ENCODE measurements at regions not wholly inside any gene's neighbourhood (a gene's known extent, or its start where the extent isn't known, plus 50 kb on each side); places are given as distances from the start of the nearest gene placed in this dataset.
"Not testable (repeated sequence)": the region's sequence is repeated elsewhere in the genome, so short reads cannot be mapped to it uniquely, and the experiment has no call there.

DNA sequence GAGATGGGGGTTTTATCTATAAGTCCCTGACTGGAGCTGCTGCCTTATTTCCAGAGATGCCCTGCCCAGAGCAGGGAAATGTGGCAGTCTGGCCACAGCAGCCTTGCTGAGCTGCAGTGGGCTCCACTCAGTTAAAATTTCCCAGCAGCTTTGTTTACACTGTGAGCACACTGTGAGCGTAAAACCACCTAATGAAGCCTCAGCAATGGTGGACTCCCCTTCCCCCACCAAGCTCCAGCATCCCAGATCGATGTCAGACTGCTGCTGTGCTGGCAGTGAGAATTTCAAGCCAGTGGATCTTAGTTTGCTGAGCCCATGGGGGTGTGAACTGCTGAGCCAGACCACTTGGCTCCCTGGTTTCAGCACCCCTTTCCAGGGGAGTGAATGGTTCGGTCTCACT lies 208.7 kb upstream of the RAI14 start:
- no peak for DNase-seq

DNA sequence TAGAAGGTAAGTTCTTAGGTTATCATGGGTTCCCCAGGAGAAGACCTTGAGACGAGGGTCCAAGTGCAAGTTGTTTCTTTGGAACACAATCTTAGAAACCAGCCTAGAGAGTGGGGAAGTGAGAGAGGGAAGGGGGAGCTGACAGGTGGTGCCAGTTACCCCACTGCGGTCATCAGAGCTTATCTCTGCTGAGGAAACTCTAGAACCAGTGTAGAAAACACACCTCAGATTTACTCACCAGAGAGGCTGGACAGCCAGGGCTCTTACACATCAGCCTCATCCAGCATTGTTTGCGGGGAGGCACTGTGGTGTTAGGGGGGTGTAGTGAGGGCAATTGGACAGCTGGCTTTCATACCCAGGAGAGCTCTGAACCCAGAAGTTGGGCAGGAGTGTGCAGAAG lies 206.5 kb upstream of the RAI14 start:
- no peak for DNase-seq

DNA sequence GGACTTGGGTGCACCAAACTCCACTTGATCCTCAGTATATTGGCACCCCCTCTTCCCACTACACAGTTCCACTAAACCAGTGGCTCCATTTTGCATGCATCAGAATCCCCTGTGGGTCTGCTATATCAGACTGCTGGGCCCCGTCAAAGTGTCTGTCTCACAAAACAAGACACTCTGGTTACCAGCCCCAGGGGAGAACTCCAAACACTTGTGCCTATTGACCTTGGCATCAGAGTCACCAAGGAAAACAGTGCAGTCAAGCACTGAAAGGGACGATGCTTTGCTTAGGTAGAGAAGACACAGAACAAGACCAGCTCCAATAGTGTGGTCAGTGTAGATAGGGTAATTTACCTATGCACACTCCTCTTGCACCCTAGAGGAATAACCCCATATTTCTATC lies 205.8 kb upstream of the RAI14 start:
- no peak for DNase-seq

DNA sequence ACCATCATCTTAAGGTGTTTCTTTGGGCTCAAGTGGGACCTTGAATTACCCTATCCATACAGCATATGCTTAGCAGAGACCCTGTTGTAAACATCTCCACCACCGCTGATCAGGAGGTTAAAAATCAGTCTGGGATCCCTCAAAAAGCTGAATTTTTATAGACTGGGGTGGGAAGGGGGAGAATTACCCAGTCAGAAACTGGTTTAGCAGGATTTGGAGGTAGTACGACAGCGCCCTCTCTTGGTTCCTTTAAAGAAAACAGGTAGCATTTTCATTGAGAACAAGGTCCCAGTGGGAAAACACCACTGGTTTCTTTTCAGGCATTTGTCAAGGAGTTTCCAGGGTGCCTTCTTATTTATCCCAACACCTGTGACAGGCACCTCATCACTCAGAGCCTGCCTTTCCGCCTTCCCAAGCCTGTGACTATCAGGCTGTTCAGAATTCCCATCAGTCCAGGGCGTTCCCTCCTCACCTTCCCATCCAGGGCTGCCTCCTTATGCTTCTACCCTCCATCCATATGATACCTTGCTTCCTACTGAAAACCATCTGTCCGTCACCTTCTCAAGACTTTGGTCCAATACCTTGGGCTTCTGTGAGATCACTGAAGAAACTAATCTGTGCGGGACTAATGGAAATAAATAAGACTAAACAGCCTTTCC lies 203.8 kb upstream of the RAI14 start:
- DNase-seq, result peak; percentile 20

DNA sequence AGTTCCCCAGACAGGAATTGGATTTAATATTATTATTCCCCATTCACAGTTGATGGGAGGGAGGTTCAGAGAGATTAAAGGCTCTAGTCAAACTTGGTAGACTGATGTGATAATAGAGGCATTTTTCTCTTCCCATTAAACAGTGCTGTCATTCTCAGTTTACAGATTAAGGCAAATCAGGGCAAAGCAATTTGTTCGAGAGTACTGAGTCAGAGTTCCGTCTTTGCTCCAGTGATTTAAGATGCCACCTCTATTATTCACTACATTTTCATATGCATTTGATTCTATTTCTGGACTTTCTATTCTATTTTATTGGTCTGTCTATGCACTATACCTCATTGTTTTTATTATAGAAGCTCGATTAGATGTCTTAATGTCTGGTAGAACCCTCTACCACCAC lies 201.0 kb upstream of the RAI14 start:
- no peak for DNase-seq

DNA sequence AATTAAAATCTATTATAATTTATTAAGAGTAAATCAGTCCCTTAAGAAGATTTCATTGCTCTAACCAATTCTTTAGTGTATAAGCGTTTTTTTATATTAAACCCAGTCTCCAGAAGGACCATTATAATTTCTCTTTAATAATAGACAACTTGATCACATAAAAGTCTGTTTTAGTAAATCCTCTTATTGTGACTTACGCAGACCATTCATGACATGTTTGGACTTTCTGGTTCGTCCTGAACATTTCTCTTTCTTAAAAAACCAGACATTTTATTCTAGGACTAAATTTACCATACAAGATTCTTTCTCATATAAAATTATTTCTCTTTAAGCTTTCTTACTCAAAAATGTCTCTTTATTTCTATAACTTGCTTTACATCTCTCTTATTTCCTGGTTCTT lies 196.2 kb upstream of the RAI14 start:
- no peak for DNase-seq

DNA sequence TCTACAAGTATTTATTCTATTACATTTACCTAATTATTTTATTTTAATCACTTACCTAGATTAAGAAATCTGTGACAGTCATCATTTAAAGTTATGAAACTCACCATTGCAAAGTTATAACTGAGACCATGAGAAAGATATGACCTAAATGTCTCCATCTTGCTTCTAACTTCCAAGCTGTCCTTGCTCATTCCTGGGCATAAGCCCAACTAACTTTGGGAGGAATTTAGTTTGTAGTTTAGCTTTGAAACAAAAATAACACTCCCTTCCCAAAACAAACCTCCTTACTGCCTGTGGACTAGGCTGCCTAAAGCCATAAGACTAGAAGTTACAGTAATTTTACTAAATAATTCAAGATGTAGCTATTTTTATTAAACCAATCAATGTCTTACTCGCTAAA lies 195.6 kb upstream of the RAI14 start:
- no peak for DNase-seq

DNA sequence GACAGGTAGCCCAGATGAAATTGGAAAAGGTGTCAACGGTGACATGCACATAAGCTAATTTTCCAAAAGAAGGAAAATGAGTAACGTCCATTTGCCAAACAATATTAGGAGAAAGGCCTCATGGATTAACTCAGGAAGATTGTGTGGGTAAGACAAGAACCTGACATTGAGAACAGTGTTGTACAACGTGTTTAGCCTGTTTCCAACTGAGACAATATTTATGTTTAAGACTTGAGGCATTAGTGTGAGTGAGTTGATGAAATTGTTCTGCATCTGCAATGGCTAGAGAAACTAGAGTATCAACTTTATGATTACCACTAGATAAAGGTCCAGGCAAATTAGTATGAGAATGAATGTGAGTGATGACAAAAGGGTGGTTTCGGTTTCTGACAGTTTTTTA lies 191.3 kb upstream of the RAI14 start:
- DNase-seq, result no peak

DNA sequence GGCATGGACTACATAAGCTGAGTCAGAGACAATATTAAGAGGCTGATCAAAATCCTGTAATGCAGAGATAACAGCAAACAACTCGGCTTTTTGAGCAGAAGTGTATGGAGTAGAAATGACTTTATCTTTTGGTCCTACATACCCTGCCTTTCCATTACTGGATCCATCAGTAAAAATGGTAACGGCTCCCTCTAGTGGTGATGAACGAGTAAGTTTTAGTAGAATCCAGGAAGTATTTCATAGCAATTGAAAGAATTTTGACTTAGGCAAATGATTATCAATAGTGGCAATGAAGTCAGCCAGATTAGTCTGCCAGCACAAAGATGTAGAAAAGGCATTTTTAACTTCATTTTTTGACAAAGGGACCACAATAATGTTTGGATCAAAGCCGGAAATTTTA lies 190.8 kb upstream of the RAI14 start:
- not testable (repeated sequence) for DNase-seq

DNA sequence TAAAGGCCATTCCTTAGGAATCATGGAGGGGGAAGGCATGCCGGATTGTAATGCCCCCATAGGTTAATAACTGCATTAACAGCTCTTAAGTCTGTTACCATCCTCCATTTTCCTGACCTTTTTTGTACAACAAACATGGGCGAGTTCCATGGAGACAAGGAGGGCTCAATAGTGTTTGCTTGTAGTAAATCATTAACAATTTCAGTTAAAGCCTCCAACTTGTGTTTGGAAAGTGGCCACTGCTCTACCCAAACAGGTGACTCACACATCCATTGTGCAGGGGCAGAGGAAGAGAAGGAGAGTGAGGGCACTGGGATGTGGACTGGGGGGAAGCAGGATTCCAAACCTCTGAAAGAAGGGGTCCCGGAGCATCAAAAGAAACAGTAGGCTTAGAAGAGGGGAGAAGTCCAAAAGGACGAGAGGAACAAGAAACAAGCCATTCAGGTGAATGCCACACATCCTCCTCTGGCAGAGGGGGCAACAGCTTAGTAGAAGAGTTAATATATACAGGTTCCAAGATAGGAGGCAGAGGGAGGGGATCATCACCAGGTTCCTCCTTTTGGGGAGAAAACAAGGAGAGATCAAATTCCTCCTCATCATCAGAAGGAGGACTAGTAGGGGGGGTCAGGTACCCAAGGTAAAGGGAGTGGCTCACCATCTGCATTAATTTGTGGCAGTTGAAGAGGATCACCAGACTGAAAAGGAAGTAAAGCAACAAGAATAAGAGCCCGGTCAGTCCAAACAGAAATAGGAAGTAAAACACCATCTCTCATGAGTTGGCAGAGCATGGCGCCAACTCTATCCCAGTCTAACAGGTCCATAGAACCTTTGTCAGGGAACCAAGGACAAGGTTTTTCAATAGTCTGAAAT lies 189.4 kb upstream of the RAI14 start:
- DNase-seq, result not testable (repeated sequence)

DNA sequence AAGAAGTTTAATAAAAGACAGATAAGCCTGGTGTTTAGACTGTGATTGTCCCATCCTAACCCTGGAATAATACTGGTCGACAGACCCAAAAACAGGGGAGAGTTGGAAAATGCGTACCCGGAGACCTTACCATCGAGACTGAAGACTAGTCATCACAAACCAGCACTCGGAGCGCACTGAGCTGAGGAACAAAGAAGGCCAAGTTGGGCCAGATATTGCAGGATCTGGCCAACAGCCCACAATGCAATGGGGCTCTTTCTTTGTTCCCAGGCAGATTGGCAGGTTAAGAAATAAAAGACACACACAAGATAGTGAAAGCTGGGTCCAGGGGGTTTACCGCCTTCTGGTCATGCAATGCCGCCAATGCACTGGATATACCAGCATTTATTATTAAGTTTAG lies 188.7 kb upstream of the RAI14 start:
- no peak for DNase-seq

DNA sequence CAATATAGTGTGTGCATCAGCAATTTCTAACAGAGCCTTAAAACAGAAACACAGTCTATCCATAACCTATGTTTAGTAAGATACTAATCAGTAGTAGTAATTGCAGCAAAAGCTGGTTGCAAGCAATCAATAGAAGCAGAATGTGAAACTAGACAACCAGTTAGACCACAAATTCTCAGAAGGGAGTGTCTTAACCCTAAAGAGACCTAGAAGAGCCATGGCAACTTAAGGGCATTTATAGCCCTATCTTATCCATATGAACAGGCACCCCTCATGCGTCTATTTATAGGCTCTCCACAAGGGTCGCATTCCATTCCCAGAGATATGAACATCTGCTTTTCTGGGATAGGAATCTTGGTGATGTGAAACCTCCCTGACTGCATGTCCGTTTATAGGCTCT lies 188.1 kb upstream of the RAI14 start:
- not testable (repeated sequence) for DNase-seq

DNA sequence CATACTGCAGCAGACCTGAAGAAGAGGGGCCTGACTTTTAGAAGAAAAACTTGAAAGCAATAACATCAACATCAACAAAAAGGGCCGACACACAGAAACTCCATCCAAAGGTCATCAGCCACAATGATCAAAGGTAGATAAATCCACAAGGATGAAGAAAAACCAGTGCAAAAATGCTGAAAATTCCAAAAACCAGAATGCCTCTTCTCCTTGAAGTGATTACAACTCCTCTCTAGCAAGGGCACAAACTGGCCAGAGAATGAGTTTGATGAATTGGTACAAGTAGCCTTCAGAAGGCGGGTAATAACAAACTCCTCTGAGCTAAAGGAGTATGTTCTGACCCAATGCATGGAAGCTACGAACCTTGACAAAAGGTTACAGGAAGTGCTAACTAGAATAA lies 186.2 kb upstream of the RAI14 start:
- DNase-seq, result no peak

DNA sequence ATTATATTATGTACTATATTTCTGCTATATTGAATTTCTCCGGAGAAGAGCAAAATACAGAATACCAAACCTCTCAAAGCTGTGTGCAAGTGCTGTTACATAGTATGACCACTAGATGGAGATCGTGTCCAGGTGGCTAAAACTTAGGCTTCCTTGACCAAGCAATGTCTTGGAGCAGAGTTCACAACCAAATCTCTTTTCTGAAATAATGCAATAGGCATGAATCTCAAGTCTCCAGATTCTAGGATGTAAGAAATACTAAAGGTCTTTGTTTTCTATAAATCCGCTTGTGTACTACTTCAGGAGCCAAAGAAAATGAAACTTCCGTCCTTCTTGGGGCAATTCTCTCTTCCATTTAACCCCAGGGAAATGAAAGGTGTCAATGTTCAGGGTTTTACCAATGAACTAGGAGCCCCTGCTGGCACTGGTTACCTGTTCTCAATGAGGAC lies 181.5 kb upstream of the RAI14 start:
- peak; percentile 55 for DNase-seq

DNA sequence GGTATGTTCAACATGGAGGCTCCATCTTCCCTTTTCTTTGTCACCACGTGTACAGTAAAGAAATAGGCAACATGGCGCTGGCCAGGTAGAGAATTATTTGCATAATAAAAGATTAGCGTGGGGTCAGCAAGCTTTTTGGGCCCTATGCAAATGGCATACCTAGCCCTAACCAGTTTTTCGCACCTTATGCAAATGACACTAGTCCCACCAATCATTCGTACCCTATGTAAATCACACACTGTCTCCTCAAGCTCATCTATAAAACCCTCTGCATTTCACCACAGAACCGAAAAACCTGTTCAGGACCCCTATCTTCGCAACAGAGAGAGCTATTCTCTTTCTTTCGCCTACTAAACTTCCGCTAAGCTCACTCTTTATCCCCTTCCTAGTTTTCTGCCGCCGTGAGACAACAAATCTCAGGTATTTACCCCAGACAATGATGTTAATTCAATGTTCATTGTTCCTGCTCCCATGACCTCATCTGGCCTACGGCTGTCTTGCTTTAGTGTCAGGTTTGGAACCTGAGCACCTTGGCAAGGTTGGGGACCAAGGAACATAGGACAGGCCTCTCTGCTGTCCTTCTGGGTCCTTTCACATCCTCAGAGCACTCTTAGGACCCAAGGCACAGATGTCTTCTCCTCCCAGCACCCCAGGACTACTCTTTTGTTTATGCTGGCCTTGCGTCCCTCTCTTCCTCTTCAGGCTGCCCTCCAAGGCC lies 180.7 kb upstream of the RAI14 start:
- no peak for DNase-seq

DNA sequence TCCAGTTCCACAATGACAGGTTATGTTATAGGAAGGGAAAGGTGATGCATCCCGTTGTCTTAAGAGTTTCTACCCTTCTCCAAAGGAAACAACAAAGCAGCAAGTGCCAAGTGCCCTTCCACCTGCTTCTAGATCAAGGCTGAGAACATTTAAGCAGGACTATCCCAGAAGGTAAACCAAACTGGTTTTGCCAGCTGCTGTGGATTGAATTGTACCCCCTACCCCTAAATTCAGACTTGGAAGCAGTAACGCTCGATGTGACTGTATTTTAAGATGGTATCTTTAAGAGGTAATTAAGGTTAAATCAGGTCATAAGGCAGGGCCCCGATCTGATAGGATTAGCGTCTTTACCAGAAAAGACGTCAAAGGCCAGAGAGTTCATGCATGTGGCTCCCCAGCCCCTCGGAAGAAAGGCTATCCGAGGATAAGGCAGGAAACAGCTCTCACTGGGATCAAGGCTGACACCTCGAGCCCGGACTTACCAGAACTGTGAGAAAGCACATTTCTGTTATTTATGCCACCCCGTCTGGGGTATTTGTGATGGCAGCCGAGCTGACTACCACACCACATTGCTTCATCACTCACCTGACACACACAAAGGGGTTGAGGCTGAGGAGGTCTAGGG lies 179.1 kb upstream of the RAI14 start:
- DNase-seq, result no peak

DNA sequence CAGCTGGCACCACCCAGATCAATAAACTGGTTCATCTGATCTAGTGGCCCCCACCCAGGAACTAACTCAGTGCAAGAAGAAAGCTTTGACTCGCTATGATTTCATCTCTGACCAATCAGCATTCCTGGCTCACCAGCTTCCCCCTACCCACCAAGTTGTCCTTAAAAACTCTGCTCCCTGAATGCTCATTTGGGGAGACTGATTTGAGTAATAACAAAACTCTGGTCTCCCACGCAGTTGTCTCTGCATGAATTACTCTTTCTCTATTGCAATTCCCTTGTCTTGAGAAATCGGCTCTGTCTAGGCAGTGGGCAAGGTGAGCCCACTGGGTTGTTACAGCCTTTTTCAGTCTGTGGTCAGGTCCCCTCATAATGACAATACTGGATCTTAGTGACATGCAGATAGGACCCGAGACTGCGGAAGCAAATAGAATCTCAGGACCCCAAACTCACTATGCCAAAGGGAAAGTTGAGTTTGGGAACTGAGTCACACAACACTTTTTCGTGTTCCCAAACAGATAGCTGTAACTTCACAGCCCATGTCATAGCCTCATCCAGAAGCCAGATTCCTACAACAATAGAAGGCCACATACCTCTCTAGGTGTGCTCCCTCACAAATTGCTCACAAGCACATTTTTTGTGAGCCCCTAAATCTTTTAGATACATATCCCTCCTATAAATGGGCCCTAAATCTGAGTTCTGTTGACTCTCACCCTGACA lies 175.2 kb upstream of the RAI14 start:
- no peak for DNase-seq

DNA sequence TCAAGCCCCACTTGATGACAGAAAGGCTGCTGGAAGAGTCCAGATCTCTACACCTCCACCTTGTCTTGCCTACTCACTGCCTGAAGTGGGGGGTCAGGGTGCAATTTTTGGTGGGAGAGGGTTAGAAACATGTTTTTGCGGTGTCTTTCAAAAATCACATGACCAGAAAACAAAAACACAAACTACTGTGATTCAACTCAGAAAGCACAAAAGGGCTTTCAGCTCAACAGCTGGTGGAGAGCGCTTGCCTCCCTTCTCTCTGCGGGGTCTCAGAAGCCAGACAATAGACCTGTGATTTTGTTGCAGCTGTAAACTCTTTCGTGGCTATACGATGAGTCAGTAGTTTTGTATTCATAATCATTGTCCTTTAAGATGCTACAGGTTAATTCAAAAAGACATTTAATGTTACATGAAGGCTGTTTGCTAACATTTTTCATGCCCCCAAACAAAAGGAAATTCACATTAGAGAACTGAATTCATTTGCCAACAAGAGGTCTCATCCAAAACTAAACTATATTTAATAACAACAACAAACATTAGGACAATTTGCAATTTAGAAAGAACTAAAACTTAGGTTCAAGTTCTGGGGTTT lies 172.6 kb upstream of the RAI14 start:
- DNase-seq, result no peak

DNA sequence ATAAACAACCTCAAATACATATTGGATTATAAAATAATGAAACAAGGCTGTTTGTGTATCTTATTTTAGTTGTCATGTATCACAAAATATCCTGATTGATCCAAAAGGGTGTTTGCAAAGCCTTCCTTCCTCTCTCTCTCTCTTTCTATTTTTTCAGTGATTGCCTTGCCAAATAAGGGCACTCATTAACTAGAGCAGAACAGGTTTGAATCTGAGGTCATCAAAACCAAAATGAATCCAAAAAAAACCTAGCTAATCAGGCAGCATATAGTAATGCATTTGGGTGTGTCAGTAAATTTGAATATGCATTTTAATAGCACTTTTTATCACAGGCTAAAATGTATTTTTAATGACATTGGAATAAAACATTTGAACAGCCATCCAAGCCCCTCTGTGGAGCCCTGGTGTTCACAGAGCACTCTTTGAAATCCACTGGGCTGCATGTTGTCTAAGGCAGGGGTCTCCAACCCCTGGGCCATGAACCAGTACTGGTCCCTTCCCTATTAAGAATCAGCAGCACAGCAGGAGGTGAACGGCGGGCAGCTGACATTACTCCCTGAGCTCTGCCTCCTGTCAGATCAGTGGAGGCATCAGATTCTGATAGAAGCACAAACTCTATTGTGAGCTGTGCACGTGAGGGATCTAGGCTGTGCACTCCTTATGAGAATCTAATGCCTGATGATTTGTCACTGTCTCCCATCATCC lies 171.8 kb upstream of the RAI14 start:
- DNase-seq, result no peak

DNA sequence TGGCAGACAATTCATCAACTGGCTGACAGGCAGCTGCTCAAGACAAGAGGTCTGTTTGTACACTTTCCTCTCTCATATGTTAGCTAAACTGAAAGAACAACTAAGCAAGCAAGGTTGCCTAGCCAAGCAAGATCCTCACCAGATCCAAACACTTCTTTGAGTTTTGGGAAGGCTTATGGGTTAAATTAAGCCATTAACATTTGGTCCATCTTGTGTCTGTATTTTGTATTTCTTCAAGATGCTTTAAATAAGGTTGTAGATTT lies 170.4 kb upstream of the RAI14 start:
- no peak for DNase-seq

DNA sequence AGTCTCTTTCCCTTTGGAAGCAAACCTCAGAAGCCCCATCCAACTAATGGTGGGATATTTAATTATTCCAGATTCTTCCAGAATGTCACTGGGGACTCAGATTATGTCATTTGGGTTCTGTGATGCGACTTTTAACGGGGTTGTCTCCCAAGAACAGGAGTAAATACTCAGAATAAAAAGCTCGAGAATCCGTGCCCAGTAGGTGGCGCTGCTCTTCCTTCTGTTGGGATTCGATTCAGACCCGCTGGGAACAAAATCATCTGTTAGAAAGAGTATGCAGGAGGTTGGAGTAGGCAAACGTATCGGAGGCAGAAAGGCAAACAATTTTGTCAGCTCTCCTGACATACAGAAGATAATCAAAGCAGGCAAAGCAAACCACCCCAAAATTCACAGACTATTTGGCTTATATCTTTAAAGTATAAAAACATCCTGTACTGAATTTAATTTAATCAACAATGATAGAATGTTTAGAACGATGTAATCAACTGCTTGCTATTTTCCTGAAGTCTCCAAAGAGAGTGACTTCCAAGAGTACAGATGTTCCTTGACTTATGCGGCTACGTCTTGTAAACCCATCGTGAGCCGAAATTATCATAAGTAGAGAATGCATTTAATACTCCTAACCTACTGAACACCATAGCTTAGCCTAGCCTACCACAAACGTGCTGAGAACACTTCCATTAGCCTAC lies 169.8 kb upstream of the RAI14 start:
- DNase-seq, result peak; percentile 92

All from left kidney (tissue), 1 donor.